ENCODE measurements at regions not wholly inside any gene's neighbourhood (a gene's known extent, or its start where the extent isn't known, plus 50 kb on each side); places are given as distances from the start of the nearest gene placed in this dataset.

- no peak overlapping the region for H3K4me3 Mint-ChIP-seq (ENCODE audit: unreplicated experiment)
- TF ChIP-seq, protein P1, sequence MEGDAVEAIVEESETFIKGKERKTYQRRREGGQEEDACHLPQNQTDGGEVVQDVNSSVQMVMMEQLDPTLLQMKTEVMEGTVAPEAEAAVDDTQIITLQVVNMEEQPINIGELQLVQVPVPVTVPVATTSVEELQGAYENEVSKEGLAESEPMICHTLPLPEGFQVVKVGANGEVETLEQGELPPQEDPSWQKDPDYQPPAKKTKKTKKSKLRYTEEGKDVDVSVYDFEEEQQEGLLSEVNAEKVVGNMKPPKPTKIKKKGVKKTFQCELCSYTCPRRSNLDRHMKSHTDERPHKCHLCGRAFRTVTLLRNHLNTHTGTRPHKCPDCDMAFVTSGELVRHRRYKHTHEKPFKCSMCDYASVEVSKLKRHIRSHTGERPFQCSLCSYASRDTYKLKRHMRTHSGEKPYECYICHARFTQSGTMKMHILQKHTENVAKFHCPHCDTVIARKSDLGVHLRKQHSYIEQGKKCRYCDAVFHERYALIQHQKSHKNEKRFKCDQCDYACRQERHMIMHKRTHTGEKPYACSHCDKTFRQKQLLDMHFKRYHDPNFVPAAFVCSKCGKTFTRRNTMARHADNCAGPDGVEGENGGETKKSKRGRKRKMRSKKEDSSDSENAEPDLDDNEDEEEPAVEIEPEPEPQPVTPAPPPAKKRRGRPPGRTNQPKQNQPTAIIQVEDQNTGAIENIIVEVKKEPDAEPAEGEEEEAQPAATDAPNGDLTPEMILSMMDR (IDR thresholded peaks at IDR 0.05), result no peak
- DNase-seq (ENCODE audit: extremely low spot score, unreplicated experiment), result no peak
- H3K9me3 Mint-ChIP-seq (ENCODE audit: unreplicated experiment), result peaks cover 24% of the 10 kb centered on the region
- H3K27ac Mint-ChIP-seq (ENCODE audit: unreplicated experiment), result no peak overlapping the region
- H3K4me1 Mint-ChIP-seq (ENCODE audit: unreplicated experiment), result no peaks in the 10 kb centered on the region
- no peaks in the 10 kb centered on the region for H3K27me3 Mint-ChIP-seq (ENCODE audit: unreplicated experiment)
- H3K36me3 Mint-ChIP-seq (ENCODE audit: unreplicated experiment), result no peaks in the 10 kb centered on the region
Measured at GRCh38 chr12:82213761-82214160, 144.4 kb downstream of the CCDC59 start.

DNA sequence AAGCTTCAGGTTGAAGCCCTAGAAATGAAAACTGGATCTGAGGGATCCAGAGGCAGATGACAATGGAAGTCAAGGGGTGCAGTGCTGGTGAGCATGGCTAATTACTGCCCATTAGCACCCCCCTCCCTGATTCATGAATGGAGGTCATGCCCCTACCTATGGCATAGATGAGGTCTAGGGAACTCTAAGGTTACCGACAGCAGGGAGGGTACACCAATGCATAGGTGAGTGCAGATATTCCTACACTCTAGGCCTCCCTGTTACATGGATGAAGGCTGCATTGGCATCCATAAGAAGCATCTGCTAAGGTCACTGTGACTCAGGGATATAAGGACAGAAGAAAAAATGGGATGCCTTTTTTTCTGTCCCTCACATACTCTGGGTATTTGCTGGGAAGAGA lies 147.3 kb downstream of the CCDC59 start:
- Mint-ChIP-seq H3K4me1 (ENCODE audit: unreplicated experiment) (no peaks in the 10 kb centered on the region), H3K4me3 (ENCODE audit: unreplicated experiment) (no peak overlapping the region), H3K27me3 (ENCODE audit: unreplicated experiment) (no peaks in the 10 kb centered on the region), H3K36me3 (ENCODE audit: unreplicated experiment) (no peaks in the 10 kb centered on the region), H3K9me3 (ENCODE audit: unreplicated experiment) (peaks cover 41% of the 10 kb centered on the region), H3K27ac (ENCODE audit: unreplicated experiment) (no peak overlapping the region)
- TF ChIP-seq, protein P1 (IDR thresholded peaks at IDR 0.05), result no peak
- DNase-seq (ENCODE audit: extremely low spot score, unreplicated experiment), result no peak

DNA sequence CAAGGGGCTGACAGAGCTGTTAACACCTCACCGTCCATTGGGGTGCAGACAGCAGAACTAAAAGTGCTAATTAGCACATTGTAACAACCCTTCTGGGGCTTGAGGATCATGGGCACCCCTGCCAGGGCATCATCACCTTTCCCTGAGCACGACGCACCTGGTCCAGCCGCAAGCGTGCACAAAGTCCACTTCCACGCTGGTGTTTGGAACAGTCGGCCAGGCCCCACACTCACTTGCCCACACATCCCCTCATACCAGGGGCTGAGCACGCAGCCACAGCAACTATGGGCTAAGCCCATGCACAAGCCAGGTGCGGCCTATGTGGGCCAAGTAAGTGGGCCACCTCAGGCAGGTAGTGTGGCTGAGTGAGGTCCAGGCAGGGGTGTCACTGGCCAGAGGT lies 148.7 kb downstream of the CCDC59 start:
- Mint-ChIP-seq H3K27me3 (ENCODE audit: unreplicated experiment) (no peaks in the 10 kb centered on the region), H3K27ac (ENCODE audit: unreplicated experiment) (no peak overlapping the region), H3K9me3 (ENCODE audit: unreplicated experiment) (peaks cover 48% of the 10 kb centered on the region), H3K36me3 (ENCODE audit: unreplicated experiment) (no peaks in the 10 kb centered on the region), H3K4me1 (ENCODE audit: unreplicated experiment) (no peaks in the 10 kb centered on the region), H3K4me3 (ENCODE audit: unreplicated experiment) (no peak overlapping the region)
- DNase-seq (ENCODE audit: extremely low spot score, unreplicated experiment), result no peak
- TF ChIP-seq, protein P1 (IDR thresholded peaks at IDR 0.05), result no peak

DNA sequence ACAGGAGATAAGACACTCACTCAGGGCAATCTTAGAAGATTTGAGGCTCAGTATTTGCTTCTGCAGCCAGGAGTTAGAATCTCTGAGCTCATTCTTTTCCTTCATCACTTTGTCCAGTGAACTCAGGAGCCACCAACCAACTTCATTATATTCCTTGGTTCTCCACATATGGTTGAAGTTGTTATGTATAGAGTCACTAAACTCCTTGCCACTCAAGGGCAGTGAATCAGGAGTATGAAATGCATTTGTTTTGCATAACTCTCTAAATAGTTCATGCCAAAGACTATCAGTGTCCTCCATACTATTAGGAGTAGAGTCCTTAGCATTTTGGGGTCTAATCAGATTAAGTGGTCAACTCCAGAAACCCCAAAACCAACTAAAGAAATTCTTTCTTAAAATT lies 150.6 kb downstream of the CCDC59 start:
- TF ChIP-seq, protein P1 (IDR thresholded peaks at IDR 0.05), result no peak
- H3K4me3 Mint-ChIP-seq (ENCODE audit: unreplicated experiment), result no peak overlapping the region
- H3K36me3 Mint-ChIP-seq (ENCODE audit: unreplicated experiment), result no peaks in the 10 kb centered on the region
- H3K9me3 Mint-ChIP-seq (ENCODE audit: unreplicated experiment), result peaks cover 53% of the 10 kb centered on the region
- no peak overlapping the region for H3K27ac Mint-ChIP-seq (ENCODE audit: unreplicated experiment)
- DNase-seq (ENCODE audit: extremely low spot score, unreplicated experiment), result no peak
- H3K27me3 Mint-ChIP-seq (ENCODE audit: unreplicated experiment), result no peaks in the 10 kb centered on the region
- H3K4me1 Mint-ChIP-seq (ENCODE audit: unreplicated experiment), result no peaks in the 10 kb centered on the region

- TF ChIP-seq, protein P1 (IDR thresholded peaks at IDR 0.05), result no peak
- no peaks in the 10 kb centered on the region for H3K4me1 Mint-ChIP-seq (ENCODE audit: unreplicated experiment)
- no peaks in the 10 kb centered on the region for H3K27me3 Mint-ChIP-seq (ENCODE audit: unreplicated experiment)
- no peak overlapping the region for H3K4me3 Mint-ChIP-seq (ENCODE audit: unreplicated experiment)
- no peaks in the 10 kb centered on the region for H3K36me3 Mint-ChIP-seq (ENCODE audit: unreplicated experiment)
- peaks cover 34% of the 10 kb centered on the region for H3K9me3 Mint-ChIP-seq (ENCODE audit: unreplicated experiment)
- H3K27ac Mint-ChIP-seq (ENCODE audit: unreplicated experiment), result no peak overlapping the region
- DNase-seq (ENCODE audit: extremely low spot score, unreplicated experiment), result no peak
Measured at GRCh38 chr12:82203086-82203485, 155.1 kb downstream of the CCDC59 start.

Measured in osteocyte (in vitro differentiated cells).